ENCODE measurements at regions not wholly inside any gene's neighbourhood (a gene's known extent, or its start where the extent isn't known, plus 50 kb on each side); places are given as distances from the start of the nearest gene placed in this dataset.

- TF ChIP-seq POLR2A (IDR thresholded peaks at IDR 0.05; ENCODE audit: low read length) (no peak), GATA1 (IDR thresholded peaks at IDR 0.05; ENCODE audit: low read depth, low read length) (no peak)
Measured at GRCh38 chr22:22181341-22181850, 63.2 kb upstream of the VPREB1 start.
